Smooth muscle cell (in vitro differentiated cells): ENCODE measurements at regions not wholly inside any gene's neighbourhood (a gene's known extent, or its start where the extent isn't known, plus 50 kb on each side); places are given as distances from the start of the nearest gene placed in this dataset.
A peak's percentile ranks its signal among the peaks of the same experiment; 100 is the strongest.

Experiments
- DNase-seq: peaks from one replicate; lab custom pipeline; 2025; ENCODE audit not compliant: unreplicated experiment; lab: John Stamatoyannopoulos, UW
- H2AFZ ChIP-seq: fragments of 200-600 bp; sonication (generic); 2 replicates; pipeline ENCODE4 v1.6.0; 2016; ENCODE audit warnings: antibody characterized with exemption, low read depth, mild to moderate bottlenecking
- H3F3A ChIP-seq: fragments of 200-600 bp; sonication (generic); 2 replicates; pipeline ENCODE4 v1.6.0; 2017; ENCODE audit warnings: antibody characterized with exemption, low read depth
- H3K27ac ChIP-seq: fragments of 200-600 bp; sonication (generic); 2 replicates; pipeline ENCODE4 v1.5.1; 2016; ENCODE audit warnings: low read depth, mild to moderate bottlenecking
- H3K27me3 ChIP-seq: fragments of 200-600 bp; sonication (generic); 2 replicates; pipeline ENCODE4 v1.6.1; 2016; ENCODE audit warnings: low read depth, mild to moderate bottlenecking
- H3K36me3 ChIP-seq: fragments of 200-600 bp; sonication (generic); 2 replicates; pipeline ENCODE4 v1.5.1; 2016; ENCODE audit warnings: low read depth
- H3K4me1 ChIP-seq: fragments of 200-600 bp; sonication (generic); 2 replicates; pipeline ENCODE4 v1.5.1; 2016; ENCODE audit warnings: low read depth
- H3K4me2 ChIP-seq: fragments of 200-600 bp; sonication (generic); 2 replicates; pipeline ENCODE4 v1.6.0; 2016; ENCODE audit warnings: mild to moderate bottlenecking
- H3K4me3 ChIP-seq: fragments of 200-600 bp; sonication (generic); 2 replicates; pipeline ENCODE4 v1.5.1; 2016; ENCODE audit warnings: mild to moderate bottlenecking
- H3K79me2 ChIP-seq: fragments of 200-600 bp; sonication (generic); 2 replicates; pipeline ENCODE4 v1.6.0; 2016; ENCODE audit warnings: low read depth, mild to moderate bottlenecking
- H3K9ac ChIP-seq: fragments of 200-600 bp; sonication (generic); 2 replicates; pipeline ENCODE4 v1.6.0; 2016; ENCODE audit warnings: low read depth
- H3K9me3 ChIP-seq: fragments of 200-600 bp; sonication (generic); replicated peaks from 2 replicates; pipeline ENCODE4 v1.5.1; 2016; ENCODE audit warnings: low read depth
- H4K20me1 ChIP-seq: fragments of 200-600 bp; sonication (generic); 2 replicates; pipeline ENCODE4 v1.6.0; 2016; ENCODE audit warnings: low read depth
- WGBS: methylation state at CpG from one replicate; pipeline ENCODE4 v1.1.7; 2016; ENCODE audit warnings: low lambda C conversion rate; 5-methylcytosine and 5-hydroxymethylcytosine counted together
- TF ChIP-seq, protein P1 (sequence below): fragments of 200-600 bp; sonication (generic); IDR thresholded peaks from 2 replicates; pipeline ENCODE4 v1.5.1; 2017; ENCODE audit warnings: borderline replicate concordance, mild to moderate bottlenecking, antibody characterized with exemption; ENCODE audit not compliant: insufficient read depth, poor library complexity, severe bottlenecking

DNA sequence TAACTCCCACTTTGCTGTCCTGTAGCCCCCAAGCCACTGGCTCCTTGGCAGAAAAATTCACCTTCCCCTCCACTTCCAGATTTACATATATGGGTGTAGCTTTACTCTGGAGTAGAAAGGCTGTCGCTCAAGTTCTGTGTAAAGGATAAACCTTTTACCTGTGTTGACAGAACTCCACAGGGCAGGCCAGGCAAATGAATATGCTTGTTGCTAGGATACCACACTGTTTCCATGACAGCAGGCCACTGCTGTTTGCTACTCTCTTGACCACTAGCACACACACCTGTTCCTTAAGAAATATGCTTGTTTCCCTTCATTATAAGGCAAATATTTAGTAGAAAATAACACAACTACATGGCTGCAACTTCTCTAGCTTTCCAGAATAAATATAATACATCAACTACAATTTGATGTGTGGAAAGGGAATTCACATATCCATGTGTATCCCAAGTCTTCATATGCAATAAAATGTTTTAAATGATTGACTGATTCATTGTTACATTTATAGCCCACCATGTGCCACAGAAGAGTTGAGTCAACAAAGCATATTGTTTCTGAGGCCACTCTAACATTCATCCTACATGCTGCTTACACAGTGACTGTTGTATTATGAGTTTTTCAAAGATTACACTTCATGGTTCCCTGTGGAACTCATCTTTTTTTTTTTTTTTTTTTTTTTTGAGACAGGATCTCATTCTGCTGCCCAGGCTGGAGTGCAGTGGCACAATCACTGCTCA lies 56.2 kb upstream of the ROCK1 start:
- H3K4me3 ChIP-seq = no peak overlapping the region
- no peak overlapping the region for H3K4me2 ChIP-seq
- no peaks in the 10 kb centered on the region for H3K79me2 ChIP-seq
- H4K20me1 ChIP-seq = no peaks in the 10 kb centered on the region
- no peak overlapping the region for H2AFZ ChIP-seq
- H3F3A ChIP-seq = no peaks in the 10 kb centered on the region
- H3K36me3 ChIP-seq = no peaks in the 10 kb centered on the region
- no peak for DNase-seq
- H3K27me3 ChIP-seq = no peaks in the 10 kb centered on the region
- H3K4me1 ChIP-seq = no peaks in the 10 kb centered on the region
- H3K9ac ChIP-seq = no peak overlapping the region
- 42% methylated on average over 1 of the region's 1 CpG for WGBS
- no peak overlapping the region for H3K27ac ChIP-seq
- TF ChIP-seq, protein P1, sequence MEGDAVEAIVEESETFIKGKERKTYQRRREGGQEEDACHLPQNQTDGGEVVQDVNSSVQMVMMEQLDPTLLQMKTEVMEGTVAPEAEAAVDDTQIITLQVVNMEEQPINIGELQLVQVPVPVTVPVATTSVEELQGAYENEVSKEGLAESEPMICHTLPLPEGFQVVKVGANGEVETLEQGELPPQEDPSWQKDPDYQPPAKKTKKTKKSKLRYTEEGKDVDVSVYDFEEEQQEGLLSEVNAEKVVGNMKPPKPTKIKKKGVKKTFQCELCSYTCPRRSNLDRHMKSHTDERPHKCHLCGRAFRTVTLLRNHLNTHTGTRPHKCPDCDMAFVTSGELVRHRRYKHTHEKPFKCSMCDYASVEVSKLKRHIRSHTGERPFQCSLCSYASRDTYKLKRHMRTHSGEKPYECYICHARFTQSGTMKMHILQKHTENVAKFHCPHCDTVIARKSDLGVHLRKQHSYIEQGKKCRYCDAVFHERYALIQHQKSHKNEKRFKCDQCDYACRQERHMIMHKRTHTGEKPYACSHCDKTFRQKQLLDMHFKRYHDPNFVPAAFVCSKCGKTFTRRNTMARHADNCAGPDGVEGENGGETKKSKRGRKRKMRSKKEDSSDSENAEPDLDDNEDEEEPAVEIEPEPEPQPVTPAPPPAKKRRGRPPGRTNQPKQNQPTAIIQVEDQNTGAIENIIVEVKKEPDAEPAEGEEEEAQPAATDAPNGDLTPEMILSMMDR = no peak
- H3K9me3 ChIP-seq = no peaks in the 10 kb centered on the region

DNA sequence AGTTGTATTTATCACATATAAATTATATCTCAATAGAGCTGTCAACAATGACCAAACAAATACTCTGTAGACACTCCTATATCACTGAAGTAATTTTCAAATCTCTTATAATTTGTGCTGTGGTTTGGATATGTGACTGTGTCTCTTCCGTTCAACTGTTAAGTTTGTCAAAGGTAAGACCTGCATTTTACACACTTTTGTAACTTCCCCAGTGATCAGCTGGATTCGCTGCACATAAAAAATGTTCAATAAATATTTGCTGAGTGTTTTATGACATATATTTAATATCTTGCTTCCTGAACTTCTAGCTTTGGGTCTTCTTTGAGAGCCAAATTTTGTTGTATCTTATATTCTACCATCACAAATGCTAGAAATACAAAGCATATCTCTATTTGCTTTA lies 57.3 kb upstream of the ROCK1 start:
- no peaks in the 10 kb centered on the region for H3K79me2 ChIP-seq
- no peaks in the 10 kb centered on the region for H3K9me3 ChIP-seq
- DNase-seq = no peak
- 91% methylated on average over 2 of the region's 2 CpGs for WGBS
- H3K4me1 ChIP-seq = no peaks in the 10 kb centered on the region
- H3K4me2 ChIP-seq = no peak overlapping the region
- H3K4me3 ChIP-seq = no peak overlapping the region
- H4K20me1 ChIP-seq = no peaks in the 10 kb centered on the region
- H3K36me3 ChIP-seq = no peaks in the 10 kb centered on the region
- no peaks in the 10 kb centered on the region for H3K27me3 ChIP-seq
- no peak overlapping the region for H3K27ac ChIP-seq
- TF ChIP-seq, protein P1 = no peak
- no peak overlapping the region for H3K9ac ChIP-seq
- no peaks in the 10 kb centered on the region for H3F3A ChIP-seq
- no peak overlapping the region for H2AFZ ChIP-seq

DNA sequence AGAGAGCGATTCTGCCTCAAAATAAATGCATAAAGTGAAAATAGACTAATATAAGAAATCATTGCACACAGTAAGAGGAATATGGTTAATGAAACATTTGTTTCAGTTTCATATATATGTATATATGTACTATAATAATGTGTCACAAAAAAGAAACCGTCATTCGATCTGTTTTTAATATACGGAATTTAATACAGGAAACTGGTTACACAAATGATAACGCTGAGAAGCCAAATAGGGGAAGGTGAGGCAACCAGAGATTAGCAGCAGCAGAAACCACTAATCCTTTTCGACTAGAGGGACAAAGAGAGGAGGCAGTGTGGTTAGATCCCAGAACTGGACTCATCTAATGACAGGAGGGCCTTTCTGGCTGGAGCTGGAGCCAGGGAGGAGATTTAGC lies 64.2 kb upstream of the GREB1L start:
- H3F3A ChIP-seq = no peaks in the 10 kb centered on the region
- DNase-seq = no peak
- TF ChIP-seq, protein P1 = no peak
- H3K79me2 ChIP-seq = no peaks in the 10 kb centered on the region
- WGBS = 63% methylated on average over 6 of the region's 6 CpGs
- H3K4me3 ChIP-seq = no peak overlapping the region
- H3K27ac ChIP-seq = no peak overlapping the region
- H3K27me3 ChIP-seq = no peaks in the 10 kb centered on the region
- H3K4me1 ChIP-seq = no peaks in the 10 kb centered on the region
- no peaks in the 10 kb centered on the region for H3K9me3 ChIP-seq
- no peaks in the 10 kb centered on the region for H4K20me1 ChIP-seq
- no peak overlapping the region for H3K4me2 ChIP-seq
- no peaks in the 10 kb centered on the region for H3K36me3 ChIP-seq
- H3K9ac ChIP-seq = no peak overlapping the region
- no peak overlapping the region for H2AFZ ChIP-seq

DNA sequence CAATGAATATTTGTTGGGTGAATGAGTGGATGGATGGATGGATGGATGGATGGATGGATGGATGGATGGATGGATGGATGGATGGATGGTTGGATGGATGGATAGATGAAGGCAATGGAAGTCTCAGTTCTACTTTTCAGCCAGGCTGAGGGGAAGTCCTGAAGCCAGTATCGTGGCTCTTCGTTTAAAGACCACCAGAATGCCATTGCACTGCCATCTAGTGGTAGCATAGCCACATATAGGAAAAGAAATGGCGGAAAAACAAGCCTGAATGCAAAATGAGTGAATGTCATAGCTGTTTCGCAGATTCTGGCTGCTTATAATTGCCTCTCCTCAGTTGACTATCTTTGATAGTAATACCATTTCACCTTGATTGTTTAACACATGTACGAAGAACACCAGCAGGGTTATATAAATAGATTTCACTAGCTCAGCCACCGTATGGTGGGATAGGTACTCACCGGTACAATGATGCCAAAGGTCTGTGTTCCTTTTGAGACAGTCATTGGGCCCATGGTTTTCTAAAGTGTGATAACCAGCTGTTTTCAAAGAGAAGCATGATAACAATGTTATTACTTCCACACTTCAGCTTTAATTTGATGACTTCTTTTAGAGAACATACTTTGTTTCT lies 62.3 kb upstream of the GREB1L start:
- no peaks in the 10 kb centered on the region for H4K20me1 ChIP-seq
- no peak overlapping the region for H3K27ac ChIP-seq
- no peak overlapping the region for H3K4me3 ChIP-seq
- no peaks in the 10 kb centered on the region for H3F3A ChIP-seq
- no peaks in the 10 kb centered on the region for H3K36me3 ChIP-seq
- no peak overlapping the region for H3K9ac ChIP-seq
- WGBS = 39% methylated on average over 7 of the region's 7 CpGs
- peak overlapping the region; percentile 12 for H2AFZ ChIP-seq
- H3K79me2 ChIP-seq = no peaks in the 10 kb centered on the region
- H3K4me1 ChIP-seq = no peaks in the 10 kb centered on the region
- no peak overlapping the region for H3K4me2 ChIP-seq
- TF ChIP-seq, protein P1 = peak; percentile 73
- H3K27me3 ChIP-seq = no peaks in the 10 kb centered on the region
- no peaks in the 10 kb centered on the region for H3K9me3 ChIP-seq
- no peak for DNase-seq
